CD4-positive, alpha-beta T cell treated with Interleukin-12 subunit alpha and Interleukin-12 subunit beta, for 1 hour (primary cell): ENCODE measurements at regions not wholly inside any gene's neighbourhood (a gene's known extent, or its start where the extent isn't known, plus 50 kb on each side); places are given as distances from the start of the nearest gene placed in this dataset.
"Not testable (repeated sequence)": the region's sequence is repeated elsewhere in the genome, so short reads cannot be mapped to it uniquely, and the experiment has no call there.

Experiments used
- DNase-seq: peaks from one replicate; pipeline ENCODE4 v3.0.0-alpha.2; 2020

- no peak for DNase-seq
These were observed 54.2 kb upstream of the OPRM1 start for GRCh38 chr6:153984811-153985210.

GRCh38 chr6:153980171-153980570, 58.9 kb upstream of the OPRM1 start:
- no peak for DNase-seq

- not testable (repeated sequence) for DNase-seq
These were observed 60.0 kb upstream of the OPRM1 start for GRCh38 chr6:153978911-153979548.

GRCh38 chr6:153976921-153977693, 61.9 kb upstream of the OPRM1 start:
- DNase-seq: no peak

GRCh38 chr6:153966001-153966400, 73.0 kb upstream of the OPRM1 start:
- DNase-seq: no peak

- no peak for DNase-seq
These were observed 75.7 kb upstream of the OPRM1 start for GRCh38 chr6:153963352-153963751.

GRCh38 chr6:153962555-153962954, 76.5 kb upstream of the OPRM1 start:
- no peak for DNase-seq

GRCh38 chr6:153960741-153961140, 78.3 kb upstream of the OPRM1 start:
- DNase-seq: no peak

- no peak for DNase-seq
These were observed 78.8 kb upstream of the OPRM1 start for GRCh38 chr6:153960281-153960680.

- DNase-seq: no peak
These were observed 79.8 kb upstream of the OPRM1 start for GRCh38 chr6:153959276-153959675.

- DNase-seq: no peak
These were observed 80.2 kb upstream of the OPRM1 start for GRCh38 chr6:153958860-153959259.

GRCh38 chr6:153957394-153957793, 81.6 kb upstream of the OPRM1 start:
- no peak for DNase-seq

- no peak for DNase-seq
These were observed 82.2 kb upstream of the OPRM1 start for GRCh38 chr6:153956808-153957207.

- no peak for DNase-seq
These were observed 89.4 kb upstream of the OPRM1 start for GRCh38 chr6:153949616-153950015.

GRCh38 chr6:153947808-153948447, 91.1 kb upstream of the OPRM1 start:
- no peak for DNase-seq

GRCh38 chr6:153944201-153944600, 94.8 kb upstream of the OPRM1 start:
- DNase-seq: no peak

GRCh38 chr6:153942361-153942760, 96.7 kb upstream of the OPRM1 start:
- no peak for DNase-seq

- no peak for DNase-seq
These were observed 97.3 kb upstream of the OPRM1 start for GRCh38 chr6:153941768-153942167.

GRCh38 chr6:153938876-153939275, 100.2 kb upstream of the OPRM1 start:
- DNase-seq: no peak

- DNase-seq: no peak
These were observed 107.6 kb upstream of the OPRM1 start for GRCh38 chr6:153931431-153931830.

- no peak for DNase-seq
These were observed 111.2 kb upstream of the OPRM1 start for GRCh38 chr6:153927867-153928266.

- no peak for DNase-seq
These were observed 140.5 kb upstream of the OPRM1 start for GRCh38 chr6:153898360-153899059.

GRCh38 chr6:153882411-153882810, 156.6 kb upstream of the OPRM1 start:
- DNase-seq: no peak

- DNase-seq: no peak
These were observed 165.5 kb upstream of the OPRM1 start for GRCh38 chr6:153873541-153873940.
